ENCODE measurements at regions not wholly inside any gene's neighbourhood (a gene's known extent, or its start where the extent isn't known, plus 50 kb on each side); places are given as distances from the start of the nearest gene placed in this dataset.

- TF ChIP-seq PKNOX1 (IDR thresholded peaks at IDR 0.05) (no peak), FOXK2 (IDR thresholded peaks at IDR 0.05) (no peak), TARDBP (IDR thresholded peaks at IDR 0.05) (no peak)
These were observed 298.2 kb downstream of the LRFN2 start for GRCh38 chr6:40288919-40289318.
